WI38 (cell line): ENCODE measurements at regions not wholly inside any gene's neighbourhood (a gene's known extent, or its start where the extent isn't known, plus 50 kb on each side); places are given as distances from the start of the nearest gene placed in this dataset.
A peak's percentile ranks its signal among the peaks of the same experiment; 100 is the strongest.
"Not testable (repeated sequence)": the region's sequence is repeated elsewhere in the genome, so short reads cannot be mapped to it uniquely, and the experiment has no call there.

Source experiments
- H3K4me3 ChIP-seq: 2 replicates; pipeline ENCODE4 v1.5.1; 2011; ENCODE audit warnings: low read depth, mild to moderate bottlenecking, control low read depth, low read length
- CTCF ChIP-seq: IDR thresholded peaks from 2 replicates; pipeline ENCODE4 v1.5.1; 2012; ENCODE audit warnings: low read depth, mild to moderate bottlenecking, control low read depth, low read length

GRCh38 chr12:29901585-29901984, 117.8 kb upstream of the TMTC1 start:
- TF ChIP-seq CTCF: no peak
- no peak overlapping the region for H3K4me3 ChIP-seq

GRCh38 chr12:29899212-29899931, 115.6 kb upstream of the TMTC1 start:
- H3K4me3 ChIP-seq: no peak overlapping the region
- no peak for TF ChIP-seq CTCF

GRCh38 chr12:29895966-29896365, 112.2 kb upstream of the TMTC1 start:
- no peak for TF ChIP-seq CTCF
- no peak overlapping the region for H3K4me3 ChIP-seq

- no peak overlapping the region for H3K4me3 ChIP-seq
These were observed 109.3 kb upstream of the TMTC1 start for GRCh38 chr12:29893002-29893401.

GRCh38 chr12:29891792-29892191, 108.0 kb upstream of the TMTC1 start:
- H3K4me3 ChIP-seq: no peak overlapping the region
- TF ChIP-seq CTCF: no peak

More at GRCh38 chr12:29893002-29893401, 109.3 kb upstream of the TMTC1 start:
- TF ChIP-seq CTCF: no peak

- no peak overlapping the region for H3K4me3 ChIP-seq
- TF ChIP-seq CTCF: peak; percentile 47; the same call in 1 of the 2 replicates
These were observed 106.0 kb upstream of the TMTC1 start for GRCh38 chr12:29889737-29890136.

- no peak overlapping the region for H3K4me3 ChIP-seq
- TF ChIP-seq CTCF: no peak
These were observed 105.0 kb upstream of the TMTC1 start for GRCh38 chr12:29888777-29889176.

GRCh38 chr12:29884957-29885356, 101.2 kb upstream of the TMTC1 start:
- not testable (repeated sequence) for H3K4me3 ChIP-seq
